HG03039 (cell line): ENCODE measurements at regions not wholly inside any gene's neighbourhood (a gene's known extent, or its start where the extent isn't known, plus 50 kb on each side); places are given as distances from the start of the nearest gene placed in this dataset.

Experiments
- ATAC-seq: cut with Tn5 transposase; IDR thresholded peaks from one replicate; pipeline ENCODE4 v1.9.1; 2021; ENCODE audit warnings: mild to moderate bottlenecking, moderate library complexity; ENCODE audit not compliant: unreplicated experiment

DNA sequence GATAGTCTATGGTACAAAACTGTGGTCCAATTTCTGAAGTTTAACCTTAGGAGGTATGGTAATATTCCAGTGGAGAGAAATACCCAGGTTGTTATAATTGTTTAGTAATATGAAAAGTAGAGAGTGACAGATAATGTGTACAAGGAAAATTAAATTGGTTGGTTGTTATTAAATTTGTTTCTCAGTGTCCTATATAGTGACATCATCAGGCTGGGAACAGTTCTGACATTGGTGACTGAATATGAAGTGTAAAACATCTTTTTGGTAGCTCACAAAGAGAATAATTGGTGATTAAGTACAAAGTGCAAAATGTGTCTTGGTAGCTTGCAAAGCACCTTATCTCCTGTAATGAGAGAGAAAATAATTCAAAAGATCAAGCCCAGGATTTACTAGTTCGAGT is 1806.1 kb upstream of the CDH6 start:
- no peak for ATAC-seq

GRCh38 chr5:29382780-29383179 is 1810.7 kb upstream of the CDH6 start:
- no peak for ATAC-seq

- no peak for ATAC-seq
Measured at GRCh38 chr5:29380029-29380428, 1813.5 kb upstream of the CDH6 start.

GRCh38 chr5:29379619-29380018 is 1813.9 kb upstream of the CDH6 start:
- ATAC-seq = no peak

DNA sequence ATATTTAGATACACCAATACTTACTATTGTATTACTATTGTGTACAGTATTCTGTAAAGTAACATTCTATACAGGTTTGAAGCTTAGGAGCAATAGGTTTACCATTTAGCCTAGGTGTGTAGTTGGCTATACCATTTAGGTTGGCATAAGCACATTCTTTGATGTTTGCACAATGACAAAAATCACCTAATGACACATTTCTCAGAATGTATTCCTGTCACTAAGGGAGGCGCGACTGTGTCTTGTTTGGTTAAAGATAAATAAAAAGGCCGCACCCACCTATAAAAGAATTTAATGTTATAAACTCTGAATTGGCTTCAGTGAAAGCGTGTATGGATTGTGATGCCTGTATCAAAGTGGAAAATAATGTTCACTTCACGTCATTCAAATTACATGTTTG is 1815.4 kb upstream of the CDH6 start:
- ATAC-seq = no peak

GRCh38 chr5:29370248-29370647 is 1823.2 kb upstream of the CDH6 start:
- no peak for ATAC-seq

DNA sequence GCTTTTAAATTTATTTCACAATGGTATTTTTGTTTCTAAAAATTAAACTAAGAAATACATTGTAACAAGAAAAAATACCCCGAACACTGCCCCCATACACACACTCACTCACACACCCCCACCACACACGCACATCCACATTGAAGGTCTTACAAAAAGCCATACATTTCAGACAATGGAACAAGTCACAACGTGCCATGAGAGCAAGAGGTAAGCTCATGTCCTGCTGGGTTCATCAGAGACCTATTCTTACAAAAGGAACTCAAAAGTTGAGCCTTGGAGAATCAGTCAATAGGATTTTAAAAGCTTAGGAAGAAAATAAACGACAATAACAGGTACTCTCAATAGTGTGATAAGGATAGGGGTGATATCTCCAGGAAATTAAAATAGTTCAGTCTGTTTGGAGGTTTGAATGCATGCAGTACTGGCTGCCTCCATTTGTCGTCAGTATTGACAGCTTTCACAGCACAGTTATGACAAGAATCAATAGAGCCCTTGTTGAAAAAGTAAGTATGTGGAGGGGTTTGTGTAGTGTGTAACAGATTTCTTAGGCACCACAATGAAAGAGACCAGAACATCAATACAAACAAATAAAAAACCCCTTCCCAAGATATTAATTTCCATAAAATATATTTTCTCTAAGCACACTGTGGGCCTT is 1826.2 kb upstream of the CDH6 start:
- ATAC-seq = no peak

- ATAC-seq = no peak
Measured at GRCh38 chr5:29351170-29351569, 1842.3 kb upstream of the CDH6 start.

DNA sequence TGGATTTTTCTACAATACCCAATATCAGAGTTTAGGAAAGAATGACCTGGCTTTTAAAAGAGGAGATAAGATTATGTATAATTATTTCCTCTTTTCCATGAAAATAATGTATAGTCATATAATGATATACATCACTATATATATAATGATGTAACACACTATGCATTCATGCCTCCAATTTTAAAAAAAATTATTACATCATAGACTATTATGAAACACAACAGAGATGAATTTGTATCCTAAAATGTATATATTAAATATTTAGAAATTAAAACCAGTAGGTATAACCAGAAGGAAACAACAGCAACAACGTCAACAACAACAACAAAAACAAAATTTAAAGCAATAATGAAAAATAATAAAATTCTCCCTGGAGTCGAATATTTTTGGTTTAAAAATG is 1856.5 kb upstream of the CDH6 start:
- no peak for ATAC-seq

GRCh38 chr5:29321591-29321990 is 1871.9 kb upstream of the CDH6 start:
- no peak for ATAC-seq

DNA sequence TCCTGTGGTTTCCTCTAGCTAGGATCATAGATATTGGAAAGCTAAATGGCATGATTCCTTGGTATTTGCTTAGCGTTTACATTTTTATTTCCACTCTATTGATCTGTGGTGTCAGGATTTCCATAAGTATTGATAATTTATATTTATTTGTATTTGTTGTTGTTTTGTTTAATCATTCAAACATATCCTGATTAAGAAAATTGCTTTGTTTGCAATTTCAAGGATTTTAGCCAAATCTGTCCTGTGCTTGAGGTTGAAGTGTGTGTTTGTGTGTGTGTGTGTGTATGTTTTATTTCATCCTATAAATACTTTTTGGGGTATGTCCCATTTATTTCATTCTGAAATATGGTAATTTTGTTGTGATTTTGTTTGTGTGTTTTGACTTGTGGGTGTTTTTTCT is 1884.1 kb upstream of the CDH6 start:
- ATAC-seq = no peak

GRCh38 chr5:29307478-29307877 is 1886.0 kb upstream of the CDH6 start:
- ATAC-seq = no peak

DNA sequence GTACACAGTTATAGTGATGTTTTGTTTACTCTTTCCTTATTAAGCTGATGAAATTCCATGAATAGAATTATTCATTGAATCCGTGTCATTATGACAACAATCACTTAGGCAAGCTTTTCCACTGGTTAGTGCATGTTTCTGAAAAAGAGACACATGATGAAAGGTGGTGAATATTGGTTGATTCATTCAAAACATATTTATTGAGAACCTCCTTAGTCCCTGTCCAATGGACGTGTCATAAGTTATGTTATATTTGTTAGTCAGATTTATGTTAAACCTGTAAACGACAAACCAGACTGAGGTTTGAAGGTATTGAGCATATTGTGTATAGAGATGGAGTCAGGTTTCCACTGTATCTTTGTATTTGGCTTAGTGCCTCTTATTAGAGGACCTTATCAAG is 1888.9 kb upstream of the CDH6 start:
- ATAC-seq = no peak

DNA sequence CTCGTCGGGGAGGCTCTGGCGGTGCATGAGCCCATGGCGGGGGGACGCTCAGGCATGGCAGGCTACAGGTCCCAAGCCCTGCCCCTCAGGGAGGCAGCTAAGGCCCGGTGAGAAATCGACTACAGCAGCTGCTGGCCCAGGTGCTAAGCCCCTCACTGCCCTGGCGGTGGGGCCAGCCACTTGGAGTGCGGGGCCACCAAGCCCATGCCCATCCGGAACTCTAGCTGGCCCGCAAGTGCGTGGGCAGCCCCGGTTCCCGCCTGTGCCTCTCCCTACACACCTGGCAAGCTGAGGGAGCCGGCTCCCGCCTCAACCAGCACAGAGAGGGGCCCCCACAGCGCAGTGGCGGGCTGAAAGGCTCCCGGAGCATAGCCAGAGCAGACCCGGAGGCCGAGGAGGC is 1896.9 kb upstream of the CDH6 start:
- ATAC-seq = no peak

GRCh38 chr5:29277642-29278041 is 1915.8 kb upstream of the CDH6 start:
- no peak for ATAC-seq

DNA sequence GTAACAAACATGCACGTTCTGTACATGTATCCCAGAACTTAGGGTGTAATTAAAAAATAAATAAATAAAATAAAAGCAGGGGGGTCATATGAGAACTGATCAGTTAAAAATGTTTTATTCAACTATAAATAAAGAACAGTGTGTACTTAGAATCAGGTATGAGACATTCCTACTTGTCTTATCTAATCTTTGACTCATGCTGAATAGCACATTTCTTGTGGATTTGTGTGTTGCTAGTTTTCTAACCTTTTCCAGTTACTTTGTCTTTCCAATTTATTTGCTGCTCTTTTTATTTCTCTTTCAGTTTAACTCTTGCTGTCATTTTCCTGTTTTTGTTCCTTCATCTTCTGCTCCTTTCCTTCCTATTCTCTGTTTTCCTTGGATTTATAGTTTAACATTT is 1917.1 kb upstream of the CDH6 start:
- ATAC-seq = no peak

DNA sequence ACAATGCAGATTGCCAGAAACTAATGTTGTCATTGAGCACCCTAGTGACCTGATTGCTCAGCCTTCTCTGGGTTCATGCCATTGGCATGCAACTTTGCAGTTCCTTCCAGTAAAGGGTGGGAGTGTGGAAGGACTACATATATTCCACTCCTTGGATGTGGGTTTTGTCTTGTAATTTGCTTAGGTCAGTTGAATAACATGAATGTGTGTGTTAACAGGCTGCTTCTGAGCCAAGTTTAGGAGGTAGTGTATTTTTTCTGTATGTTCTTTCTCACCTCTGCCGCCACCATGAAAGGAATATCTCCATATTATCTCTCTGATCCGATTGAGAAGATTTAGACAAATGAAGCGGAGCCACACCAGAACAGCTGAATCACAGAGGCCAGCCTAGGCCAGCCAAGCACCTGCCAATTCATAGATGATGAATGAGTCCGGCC is 1929.6 kb upstream of the CDH6 start:
- no peak for ATAC-seq

- no peak for ATAC-seq
Measured at GRCh38 chr5:29262339-29263123, 1931.0 kb upstream of the CDH6 start.

- ATAC-seq = no peak
Measured at GRCh38 chr5:29261213-29261612, 1932.3 kb upstream of the CDH6 start.

DNA sequence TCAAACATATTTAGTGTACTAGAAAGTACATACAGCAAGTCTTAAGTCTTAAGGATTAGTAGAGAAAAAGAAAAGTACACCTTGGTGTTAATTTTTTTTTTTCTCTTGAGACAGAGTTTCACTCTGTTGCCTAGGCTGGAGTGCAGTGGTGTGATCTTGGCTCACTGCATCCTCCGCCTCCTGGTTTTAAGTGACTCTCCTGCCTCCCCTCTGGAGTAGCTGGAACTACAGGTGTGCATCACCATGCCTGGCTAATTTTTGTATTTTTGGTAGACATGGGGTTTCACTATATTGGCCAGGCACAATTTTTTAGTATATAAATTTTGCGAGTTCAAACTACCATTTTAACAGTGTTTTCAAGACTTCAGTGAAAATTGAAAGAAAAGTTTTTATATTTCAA is 1941.1 kb upstream of the CDH6 start:
- no peak for ATAC-seq

DNA sequence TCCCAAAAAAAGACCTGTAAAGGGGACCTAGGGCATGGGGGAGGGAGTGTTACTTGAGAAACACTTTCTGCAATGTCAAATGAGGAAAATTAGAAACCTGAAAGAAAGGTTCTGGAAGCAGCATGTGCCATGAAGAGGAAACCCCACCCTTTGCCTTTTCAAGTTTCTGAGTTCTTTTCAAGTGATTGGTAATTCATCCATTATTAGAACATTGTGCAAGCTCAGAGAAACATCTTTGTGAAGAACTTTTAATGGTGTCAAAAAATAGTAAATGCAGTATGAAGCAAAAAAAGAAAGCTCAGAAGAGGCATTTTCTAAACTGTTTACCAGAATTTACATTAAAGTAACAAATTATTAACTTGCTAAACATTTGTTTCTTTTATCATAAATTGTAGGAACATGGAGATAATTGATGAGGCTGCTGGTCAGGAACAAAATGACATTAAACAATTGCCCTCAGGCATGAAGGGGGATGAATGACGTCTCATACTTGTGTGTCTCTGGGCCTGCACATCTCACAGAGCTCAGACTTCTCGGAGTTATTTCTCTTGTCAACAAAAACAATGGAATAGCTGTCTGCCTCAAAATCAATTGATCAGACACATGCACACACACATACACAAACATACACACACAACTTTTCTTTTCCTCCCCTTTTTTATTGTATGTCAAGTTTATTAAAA is 1946.0 kb upstream of the CDH6 start:
- ATAC-seq = no peak

- no peak for ATAC-seq
Measured at GRCh38 chr5:29240379-29240778, 1953.1 kb upstream of the CDH6 start.
